BJ (cell line): ENCODE measurements at regions not wholly inside any gene's neighbourhood (a gene's known extent, or its start where the extent isn't known, plus 50 kb on each side); places are given as distances from the start of the nearest gene placed in this dataset.

Experiments
- CTCF ChIA-PET: fragments of 350-600 bp; formaldehyde crosslinking; extraction: SDS; loops from one replicate; lab custom pipeline; 2021; ENCODE audit warnings: antibody characterized with exemption, inconsistent platforms; lab: Yijun Ruan, JAX
- POLR2A ChIA-PET: fragments of 300-600 bp; sonication (Branson Sonifier 250); formaldehyde crosslinking; extraction: SDS; loops from one replicate; lab custom pipeline; 2021; ENCODE audit warnings: antibody characterized with exemption; lab: Charles Lee
- DNase-seq: peaks from one replicate; pipeline ENCODE4 v3.0.0-alpha.2; 2011; ENCODE audit warnings: low read depth
- H3K27me3 ChIP-seq: 2 replicates; pipeline ENCODE4 v1.6.0; 2011; ENCODE audit warnings: low read length; ENCODE audit not compliant: control insufficient read depth, insufficient read depth
- H3K36me3 ChIP-seq: 2 replicates; pipeline ENCODE4 v1.5.1; 2011; ENCODE audit warnings: low read length; ENCODE audit not compliant: control insufficient read depth, insufficient read depth
- H3K4me3 ChIP-seq: 2 replicates; pipeline ENCODE4 v1.5.1; 2011; ENCODE audit warnings: low read depth, mild to moderate bottlenecking, control low read depth, low read length
- CTCF ChIP-seq: IDR thresholded peaks from 2 replicates; pipeline ENCODE4 v1.5.1; 2011; ENCODE audit warnings: low read depth, mild to moderate bottlenecking, control low read depth, inconsistent platforms, low read length, moderate library complexity; ENCODE audit not compliant: insufficient read depth

GRCh38 chr15:39246523-39246922, 334.4 kb upstream of the THBS1 start:
- no peak overlapping the region for H3K4me3 ChIP-seq
- no peaks in the 10 kb centered on the region for H3K27me3 ChIP-seq
- CTCF ChIA-PET: no interaction called here
- no peak for TF ChIP-seq CTCF
- no peak for DNase-seq
- H3K36me3 ChIP-seq: no peaks in the 10 kb centered on the region
- POLR2A ChIA-PET: no interaction called here

GRCh38 chr15:39247574-39247973, 333.3 kb upstream of the THBS1 start:
- ChIA-PET CTCF (no interaction called here), POLR2A (interaction anchor here (0.7 to 1.0 kb wide), 3 partner anchors 13 to 699 kb away, joined by 3 read pairs; no protein-coding TSS in a partner anchor)
- DNase-seq: no peak
- no peak for TF ChIP-seq CTCF
- Histone ChIP-seq H3K4me3 (no peak overlapping the region), H3K27me3 (no peaks in the 10 kb centered on the region), H3K36me3 (no peaks in the 10 kb centered on the region)

- no peak for TF ChIP-seq CTCF
- Histone ChIP-seq H3K27me3 (no peaks in the 10 kb centered on the region), H3K36me3 (no peaks in the 10 kb centered on the region), H3K4me3 (no peak overlapping the region)
- DNase-seq: peak; percentile 86
- CTCF ChIA-PET: no interaction called here
- POLR2A ChIA-PET: interaction anchor here (1.0 kb wide), 2 partner anchors 13 to 354 kb away, joined by 3 read pairs; no protein-coding TSS in a partner anchor
Observed at GRCh38 chr15:39248204-39248603, 332.7 kb upstream of the THBS1 start.

GRCh38 chr15:39250001-39250400, 330.9 kb upstream of the THBS1 start:
- DNase-seq: no peak
- no peak overlapping the region for H3K4me3 ChIP-seq
- ChIA-PET CTCF (no interaction called here), POLR2A (interaction anchor here (1.0 kb wide), 1 partner anchor 55 kb away, joined by 4 read pairs; no protein-coding TSS in a partner anchor)
- H3K27me3 ChIP-seq: no peaks in the 10 kb centered on the region
- TF ChIP-seq CTCF: no peak
- no peaks in the 10 kb centered on the region for H3K36me3 ChIP-seq

- TF ChIP-seq CTCF: no peak
- CTCF ChIA-PET: no interaction called here
- DNase-seq: no peak
- Histone ChIP-seq H3K27me3 (no peaks in the 10 kb centered on the region), H3K36me3 (no peaks in the 10 kb centered on the region), H3K4me3 (no peak overlapping the region)
- POLR2A ChIA-PET: no interaction called here
Observed at GRCh38 chr15:39250460-39251186, 330.3 kb upstream of the THBS1 start.
